ENCODE measurements at regions not wholly inside any gene's neighbourhood (a gene's known extent, or its start where the extent isn't known, plus 50 kb on each side); places are given as distances from the start of the nearest gene placed in this dataset.

DNA sequence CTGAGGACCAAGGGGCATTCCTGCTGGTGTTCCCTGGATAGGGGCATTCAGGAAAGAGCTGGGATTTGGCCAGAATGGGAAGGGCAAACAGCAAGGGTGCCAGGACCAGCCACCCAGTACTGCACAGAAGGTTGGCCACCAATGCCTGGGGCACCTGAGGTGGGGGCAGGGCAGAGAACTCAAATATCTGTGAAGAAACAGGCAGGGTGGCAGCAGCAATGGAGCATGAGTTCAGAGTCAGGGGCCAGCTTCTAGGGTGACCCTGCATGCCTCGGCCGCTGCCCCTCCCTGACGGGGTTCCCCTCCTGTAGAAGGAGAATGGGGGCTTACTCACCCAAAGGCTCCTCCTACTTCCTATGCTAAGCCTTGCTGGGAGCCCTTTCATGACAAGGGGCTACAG, 79.3 kb upstream of the SHANK2 start:
- H3K4me3 ChIP-seq (ENCODE audit: low read depth, low read length): no peak overlapping the region
- DNase-seq (ENCODE audit: low read depth) (peak; percentile 22), FAIRE-seq (no peak)
- H3K36me3 ChIP-seq (ENCODE audit: control insufficient read depth, insufficient read depth, low read length): no peaks in the 10 kb centered on the region
- TF ChIP-seq, protein P1, sequence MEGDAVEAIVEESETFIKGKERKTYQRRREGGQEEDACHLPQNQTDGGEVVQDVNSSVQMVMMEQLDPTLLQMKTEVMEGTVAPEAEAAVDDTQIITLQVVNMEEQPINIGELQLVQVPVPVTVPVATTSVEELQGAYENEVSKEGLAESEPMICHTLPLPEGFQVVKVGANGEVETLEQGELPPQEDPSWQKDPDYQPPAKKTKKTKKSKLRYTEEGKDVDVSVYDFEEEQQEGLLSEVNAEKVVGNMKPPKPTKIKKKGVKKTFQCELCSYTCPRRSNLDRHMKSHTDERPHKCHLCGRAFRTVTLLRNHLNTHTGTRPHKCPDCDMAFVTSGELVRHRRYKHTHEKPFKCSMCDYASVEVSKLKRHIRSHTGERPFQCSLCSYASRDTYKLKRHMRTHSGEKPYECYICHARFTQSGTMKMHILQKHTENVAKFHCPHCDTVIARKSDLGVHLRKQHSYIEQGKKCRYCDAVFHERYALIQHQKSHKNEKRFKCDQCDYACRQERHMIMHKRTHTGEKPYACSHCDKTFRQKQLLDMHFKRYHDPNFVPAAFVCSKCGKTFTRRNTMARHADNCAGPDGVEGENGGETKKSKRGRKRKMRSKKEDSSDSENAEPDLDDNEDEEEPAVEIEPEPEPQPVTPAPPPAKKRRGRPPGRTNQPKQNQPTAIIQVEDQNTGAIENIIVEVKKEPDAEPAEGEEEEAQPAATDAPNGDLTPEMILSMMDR (IDR thresholded peaks at IDR 0.05; ENCODE audit: insufficient read depth, low read length, severe bottlenecking): no peak
- no peaks in the 10 kb centered on the region for H3K27me3 ChIP-seq (ENCODE audit: control insufficient read depth, insufficient read depth, low read length)

DNA sequence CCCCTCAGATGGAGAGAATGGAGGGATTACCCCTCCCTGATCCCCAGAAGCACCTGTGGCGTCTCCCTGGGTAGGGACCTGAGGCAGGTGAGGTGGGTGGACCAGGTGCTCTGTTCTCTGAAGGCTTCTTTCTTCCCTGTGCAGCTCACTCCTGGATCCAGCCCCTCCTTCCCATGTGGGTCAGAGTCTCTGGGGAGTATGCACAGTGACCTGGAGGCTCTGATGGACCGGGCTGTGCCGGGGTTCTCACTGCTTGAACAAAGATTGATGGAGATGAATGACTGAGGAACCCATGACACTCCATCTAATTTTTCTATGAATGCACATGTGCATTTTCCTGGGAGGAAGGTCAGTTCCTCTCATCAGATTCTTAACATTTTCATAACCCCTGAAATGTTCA, 78.6 kb upstream of the SHANK2 start:
- no peak for DNase-seq (ENCODE audit: low read depth)
- TF ChIP-seq, protein P1 (IDR thresholded peaks at IDR 0.05; ENCODE audit: insufficient read depth, low read length, severe bottlenecking): no peak
- Histone ChIP-seq H3K36me3 (ENCODE audit: control insufficient read depth, insufficient read depth, low read length) (no peaks in the 10 kb centered on the region), H3K27me3 (ENCODE audit: control insufficient read depth, insufficient read depth, low read length) (no peaks in the 10 kb centered on the region), H3K4me3 (ENCODE audit: low read depth, low read length) (no peak overlapping the region)
- FAIRE-seq: peak; percentile 18

DNA sequence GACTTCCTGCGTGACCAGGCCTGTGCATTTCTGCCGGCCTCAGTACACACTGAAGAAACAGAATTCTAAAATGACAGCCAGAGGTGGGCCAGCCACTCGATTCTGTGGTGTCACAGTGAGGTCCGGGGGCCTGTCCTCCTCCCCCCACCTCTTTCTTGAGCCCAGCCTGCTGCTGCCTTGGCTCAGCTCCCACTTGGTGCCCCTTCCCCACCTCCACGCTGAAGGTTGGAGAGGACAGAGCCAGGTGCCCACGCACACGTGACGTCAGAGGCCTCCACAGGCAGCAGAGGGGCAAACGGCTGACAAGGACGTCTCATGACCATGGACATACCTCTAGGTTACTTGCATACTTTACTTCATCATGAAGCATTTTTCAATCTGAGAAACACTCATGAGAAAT, 78.0 kb upstream of the SHANK2 start:
- no peaks in the 10 kb centered on the region for H3K36me3 ChIP-seq (ENCODE audit: control insufficient read depth, insufficient read depth, low read length)
- no peak for DNase-seq (ENCODE audit: low read depth)
- FAIRE-seq: no peak
- no peak overlapping the region for H3K4me3 ChIP-seq (ENCODE audit: low read depth, low read length)
- H3K27me3 ChIP-seq (ENCODE audit: control insufficient read depth, insufficient read depth, low read length): no peaks in the 10 kb centered on the region
- TF ChIP-seq, protein P1 (IDR thresholded peaks at IDR 0.05; ENCODE audit: insufficient read depth, low read length, severe bottlenecking): no peak

DNA sequence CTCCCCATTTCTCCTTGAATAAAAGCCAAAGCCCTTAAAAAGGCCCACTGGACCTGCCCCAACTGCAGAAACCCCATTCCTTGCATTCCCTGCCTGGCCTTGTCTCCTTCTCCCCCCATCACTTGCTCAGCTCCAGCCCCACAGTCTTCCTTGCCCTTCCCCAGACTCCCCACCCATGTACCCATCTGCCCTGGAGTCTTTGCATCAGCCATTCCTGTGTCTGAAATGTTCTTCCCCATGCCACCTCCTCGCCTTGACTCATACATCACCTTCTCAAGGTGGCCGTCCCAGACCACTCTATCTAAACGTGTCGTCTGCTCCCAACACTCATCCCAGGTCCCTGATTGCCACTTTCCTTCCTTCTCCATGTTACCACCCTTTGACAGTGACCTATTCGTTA, 77.4 kb upstream of the SHANK2 start:
- no peak overlapping the region for H3K4me3 ChIP-seq (ENCODE audit: low read depth, low read length)
- H3K27me3 ChIP-seq (ENCODE audit: control insufficient read depth, insufficient read depth, low read length): no peaks in the 10 kb centered on the region
- TF ChIP-seq, protein P1 (IDR thresholded peaks at IDR 0.05; ENCODE audit: insufficient read depth, low read length, severe bottlenecking): no peak
- H3K36me3 ChIP-seq (ENCODE audit: control insufficient read depth, insufficient read depth, low read length): no peaks in the 10 kb centered on the region
- no peak for DNase-seq (ENCODE audit: low read depth)
- peak; percentile 28 for FAIRE-seq

DNA sequence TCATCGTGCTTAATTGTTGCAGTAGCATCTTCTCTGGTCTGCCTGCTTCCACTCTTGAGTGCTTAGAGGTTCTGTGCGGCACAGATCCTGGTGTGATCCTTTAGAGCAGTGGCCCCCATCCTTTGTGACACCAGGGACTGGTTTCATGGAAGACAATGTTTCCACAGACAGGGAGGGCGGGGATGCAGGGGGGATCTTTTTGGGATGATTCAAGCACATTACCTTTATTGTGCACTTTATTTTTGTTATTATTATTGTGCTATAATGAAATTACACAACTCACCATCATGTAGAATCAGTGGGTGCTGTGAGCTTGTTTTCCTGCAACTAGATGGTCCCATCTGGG, 76.8 kb upstream of the SHANK2 start:
- Histone ChIP-seq H3K27me3 (ENCODE audit: control insufficient read depth, insufficient read depth, low read length) (no peaks in the 10 kb centered on the region), H3K4me3 (ENCODE audit: low read depth, low read length) (no peak overlapping the region), H3K36me3 (ENCODE audit: control insufficient read depth, insufficient read depth, low read length) (no peaks in the 10 kb centered on the region)
- TF ChIP-seq, protein P1 (IDR thresholded peaks at IDR 0.05; ENCODE audit: insufficient read depth, low read length, severe bottlenecking): no peak
- DNase-seq (ENCODE audit: low read depth) (no peak), FAIRE-seq (no peak)

Measured in bronchial epithelial cell (primary cell).